Activated naive CD8-positive, alpha-beta T cell treated with anti-CD3 and anti-CD28 coated beads, Interleukin-2, amount 50 U/mL, for 16 hours (primary cell): ENCODE measurements at regions not wholly inside any gene's neighbourhood (a gene's known extent, or its start where the extent isn't known, plus 50 kb on each side); places are given as distances from the start of the nearest gene placed in this dataset.

Experiments used
- DNase-seq: peaks from one replicate; pipeline ENCODE4 v3.0.0-alpha.2; 2020; ENCODE audit warnings: low read depth, low spot score

GRCh38 chr3:68315546-68315945 is 616.8 kb downstream of the TAFA4 start:
- DNase-seq: no peak

GRCh38 chr3:68306571-68306970 is 625.8 kb downstream of the TAFA4 start:
- no peak for DNase-seq

GRCh38 chr3:68295457-68295856 is 636.9 kb downstream of the TAFA4 start:
- no peak for DNase-seq

- no peak for DNase-seq
These were observed 635.9 kb upstream of the SUCLG2 start for GRCh38 chr3:68290333-68290732.

DNA sequence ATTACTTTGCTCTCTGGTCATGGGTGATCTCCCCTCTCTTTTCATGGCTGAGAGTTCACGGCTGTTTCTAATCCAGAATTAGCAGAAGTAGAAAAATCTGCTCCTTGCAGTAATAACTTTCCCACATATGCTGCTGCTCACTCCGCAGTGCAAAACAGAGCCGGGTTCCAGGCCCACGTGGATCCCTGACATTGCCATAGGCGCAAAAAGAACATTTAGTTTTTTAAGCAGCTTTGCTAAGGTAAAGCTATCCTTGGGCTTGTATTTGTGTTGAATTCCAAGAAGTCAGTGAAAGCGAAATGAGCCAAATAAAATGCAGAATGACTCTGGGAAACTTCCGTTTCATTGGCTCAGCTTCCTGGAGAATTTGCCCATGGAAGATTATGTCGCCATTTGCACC is 633.7 kb upstream of the SUCLG2 start:
- DNase-seq: no peak

GRCh38 chr3:68287101-68287500 is 632.7 kb upstream of the SUCLG2 start:
- no peak for DNase-seq

GRCh38 chr3:68274286-68274685 is 619.9 kb upstream of the SUCLG2 start:
- no peak for DNase-seq

DNA sequence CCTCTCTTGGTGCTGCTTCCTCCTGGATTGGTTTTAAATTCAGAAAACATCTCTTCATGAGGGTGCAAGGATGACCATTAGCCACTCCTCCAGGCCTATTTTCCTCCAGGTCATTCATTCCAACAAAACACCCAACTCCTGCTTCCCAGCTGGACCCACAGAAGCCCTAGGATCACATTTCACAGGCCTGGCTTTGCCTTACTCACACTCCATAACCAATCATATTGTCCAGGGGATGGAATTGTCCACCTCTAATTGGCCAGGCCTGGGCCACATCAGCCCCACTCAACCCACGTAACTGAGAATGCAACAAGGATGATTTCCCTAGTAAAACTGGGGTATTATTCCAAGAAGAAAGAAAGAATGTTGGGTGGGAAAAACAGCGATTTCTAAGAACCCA is 616.7 kb upstream of the SUCLG2 start:
- DNase-seq: no peak

DNA sequence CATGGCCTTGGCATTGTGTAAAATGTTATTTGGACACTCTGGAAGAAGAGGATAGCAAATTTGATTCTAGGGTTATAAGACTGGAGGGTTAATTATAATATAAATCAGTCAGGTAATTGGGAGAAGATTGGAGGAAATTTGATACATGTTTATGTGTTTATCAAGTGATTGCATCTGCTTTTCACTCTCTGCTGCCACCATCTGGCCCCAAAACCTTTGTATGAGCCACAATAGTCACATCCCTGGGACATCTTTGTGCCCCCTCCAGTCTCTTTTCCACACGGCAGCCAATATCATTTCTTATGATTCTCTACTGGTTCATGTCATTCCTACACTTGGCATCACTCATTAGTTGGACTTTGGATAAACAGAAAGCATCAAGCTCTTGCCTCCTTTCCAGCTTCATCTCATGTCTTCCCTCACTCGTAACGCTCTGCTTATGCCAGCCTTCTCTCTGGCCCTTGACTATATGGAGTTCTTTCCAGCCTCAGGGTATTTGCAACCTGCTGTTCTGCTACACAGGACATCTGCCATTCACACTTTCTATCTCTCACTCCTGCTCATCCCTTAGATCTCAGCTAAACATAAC is 602.3 kb upstream of the SUCLG2 start:
- no peak for DNase-seq

DNA sequence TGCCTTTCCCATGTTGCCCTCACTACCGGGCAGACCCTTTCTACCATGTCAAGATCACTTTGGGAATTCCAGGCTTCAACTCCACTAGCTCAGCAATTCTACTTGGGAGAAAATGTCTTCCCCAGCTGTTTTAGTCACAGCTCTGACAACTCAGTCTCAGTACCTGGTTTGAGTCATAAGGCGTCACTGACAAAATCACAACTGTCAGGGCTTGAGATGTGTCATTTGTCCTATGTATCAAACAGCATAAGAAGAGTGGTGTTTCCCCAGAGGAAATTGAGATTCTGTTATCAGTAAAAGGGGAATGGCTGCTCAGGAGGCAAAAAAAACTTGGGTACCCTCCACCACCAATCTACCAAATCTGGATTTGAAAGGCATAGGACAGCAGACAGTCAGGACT is 594.9 kb upstream of the SUCLG2 start:
- no peak for DNase-seq

DNA sequence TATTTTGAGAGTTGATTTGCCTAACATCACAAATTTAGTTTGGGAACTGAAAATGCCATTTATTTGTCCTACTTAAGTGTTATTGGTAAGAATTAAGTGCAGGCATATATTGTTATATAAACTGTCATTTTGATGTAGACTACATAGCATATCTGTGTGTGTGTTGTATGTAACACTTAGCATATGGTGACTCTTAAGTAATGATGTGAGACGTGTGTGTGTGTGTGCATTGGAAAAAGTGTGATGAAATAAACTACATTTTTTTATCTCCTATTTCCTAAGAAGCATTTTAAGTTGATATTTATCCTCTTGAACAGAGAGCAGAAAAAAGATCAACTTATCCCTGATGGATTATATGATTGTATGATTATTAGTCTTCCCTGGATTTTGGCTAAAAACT is 588.2 kb upstream of the SUCLG2 start:
- no peak for DNase-seq

DNA sequence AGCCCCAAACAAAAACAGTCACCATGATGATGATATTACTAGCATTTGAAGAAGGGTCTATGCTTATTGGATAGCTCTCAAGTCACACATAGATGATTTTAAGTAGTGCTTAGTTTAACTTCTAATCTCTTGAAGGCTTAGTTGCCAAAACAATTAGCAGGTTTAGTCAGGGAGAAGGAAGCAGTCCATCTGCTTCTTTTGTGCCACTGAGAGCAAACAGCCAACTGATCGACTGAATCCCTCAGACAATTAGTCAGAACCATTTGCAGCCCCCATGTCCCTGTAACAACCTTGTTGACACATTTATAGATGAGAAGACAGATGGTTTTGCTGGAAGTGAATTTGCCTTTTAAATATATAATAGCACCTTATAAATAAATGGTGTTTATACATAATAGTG is 585.1 kb upstream of the SUCLG2 start:
- DNase-seq: no peak

DNA sequence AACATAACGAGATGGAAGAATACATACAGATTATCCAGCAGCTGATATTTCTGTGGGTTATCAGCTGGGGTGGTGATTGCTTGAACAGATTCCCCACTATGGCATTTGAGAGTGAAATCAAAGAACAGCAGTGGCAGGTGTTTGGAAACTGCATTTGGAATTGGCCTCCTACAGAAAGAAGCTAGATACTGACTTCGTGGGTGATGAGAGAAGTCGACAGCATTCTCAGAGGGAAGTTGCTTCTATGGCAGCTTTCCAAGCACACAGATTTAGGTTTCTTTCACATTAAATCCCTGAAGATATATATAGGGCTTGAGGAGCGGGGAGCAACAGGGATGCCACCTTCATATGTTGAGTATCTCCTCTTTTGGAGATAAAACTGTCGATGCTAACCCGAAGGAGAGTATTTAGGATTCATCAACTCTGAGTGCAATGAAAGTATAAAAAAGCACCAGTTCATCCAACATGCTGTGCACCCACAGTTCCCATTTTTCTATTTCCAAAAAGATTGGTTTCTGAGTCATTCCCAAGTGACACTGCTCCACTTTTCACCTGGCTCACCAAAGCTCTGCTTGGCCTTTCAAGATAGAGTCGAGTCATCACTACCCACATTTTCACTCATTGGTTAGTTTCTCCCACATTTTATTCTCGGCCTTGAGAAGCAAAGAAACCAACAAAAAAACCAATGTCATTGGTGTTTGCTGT is 579.8 kb upstream of the SUCLG2 start:
- DNase-seq: no peak

- DNase-seq: no peak
These were observed 574.4 kb upstream of the SUCLG2 start for GRCh38 chr3:68228856-68229255.

DNA sequence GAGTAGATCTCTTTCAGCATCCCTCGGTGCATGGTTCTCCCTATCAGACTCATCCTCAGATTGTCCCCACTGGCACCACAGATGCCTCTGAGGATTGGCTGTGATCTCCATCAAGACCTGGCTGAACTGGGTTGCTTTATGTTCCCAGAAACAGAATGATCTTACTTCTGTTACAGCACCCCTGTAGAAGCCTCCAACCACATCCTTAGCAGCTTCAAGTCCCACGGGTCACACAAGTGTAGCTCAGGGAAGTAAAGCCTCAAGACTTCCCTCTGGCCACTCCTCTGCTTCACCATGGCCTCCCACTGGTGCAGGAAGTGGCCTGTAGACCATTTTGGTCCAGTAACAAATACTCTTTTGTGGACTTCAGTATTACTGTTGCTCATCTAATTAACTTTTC is 566.4 kb upstream of the SUCLG2 start:
- no peak for DNase-seq

GRCh38 chr3:68211637-68212036 is 557.2 kb upstream of the SUCLG2 start:
- no peak for DNase-seq

DNA sequence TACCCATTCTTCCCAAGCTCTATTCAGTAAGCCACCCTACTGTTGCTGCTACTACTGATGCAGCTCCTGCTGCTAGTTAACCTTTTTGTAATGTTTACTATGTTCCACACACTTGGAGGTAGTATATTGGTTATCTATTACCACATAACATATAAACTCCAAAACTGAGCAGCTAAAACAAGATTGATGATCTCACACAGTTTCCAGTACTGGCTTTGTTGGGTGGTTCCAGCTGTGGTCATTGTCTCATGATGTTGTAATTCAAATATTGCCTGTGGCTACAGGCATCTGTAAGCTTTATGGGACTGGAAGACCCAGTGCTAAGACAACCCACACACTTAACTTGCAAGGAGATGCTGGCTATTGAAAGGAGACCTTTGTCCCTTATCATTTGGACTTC is 556.2 kb upstream of the SUCLG2 start:
- DNase-seq: no peak

- no peak for DNase-seq
These were observed 552.9 kb upstream of the SUCLG2 start for GRCh38 chr3:68207327-68207726.

GRCh38 chr3:68206524-68207117 is 552.2 kb upstream of the SUCLG2 start:
- no peak for DNase-seq

GRCh38 chr3:68186733-68187132 is 532.3 kb upstream of the SUCLG2 start:
- DNase-seq: no peak

- DNase-seq: no peak
These were observed 522.2 kb upstream of the SUCLG2 start for GRCh38 chr3:68176600-68176999.

GRCh38 chr3:68173012-68173634 is 518.7 kb upstream of the SUCLG2 start:
- DNase-seq: no peak

GRCh38 chr3:68172039-68172438 is 517.6 kb upstream of the SUCLG2 start:
- no peak for DNase-seq
